Fibroblast of skin of back (primary cell): ENCODE measurements at regions not wholly inside any gene's neighbourhood (a gene's known extent, or its start where the extent isn't known, plus 50 kb on each side); places are given as distances from the start of the nearest gene placed in this dataset.
A peak's percentile ranks its signal among the peaks of the same experiment; 100 is the strongest.

ENCODE experiments used
- DNase-seq: peaks from one replicate; pipeline ENCODE4 v3.0.0-alpha.2; 2013

GRCh38 chr20:52921340-52921739 is 50.8 kb upstream of the TSHZ2 start:
- no peak for DNase-seq

- no peak for DNase-seq
Observed at GRCh38 chr20:52918311-52918710, 53.8 kb upstream of the TSHZ2 start.

GRCh38 chr20:52915564-52915963 is 56.6 kb upstream of the TSHZ2 start:
- DNase-seq = no peak

DNA sequence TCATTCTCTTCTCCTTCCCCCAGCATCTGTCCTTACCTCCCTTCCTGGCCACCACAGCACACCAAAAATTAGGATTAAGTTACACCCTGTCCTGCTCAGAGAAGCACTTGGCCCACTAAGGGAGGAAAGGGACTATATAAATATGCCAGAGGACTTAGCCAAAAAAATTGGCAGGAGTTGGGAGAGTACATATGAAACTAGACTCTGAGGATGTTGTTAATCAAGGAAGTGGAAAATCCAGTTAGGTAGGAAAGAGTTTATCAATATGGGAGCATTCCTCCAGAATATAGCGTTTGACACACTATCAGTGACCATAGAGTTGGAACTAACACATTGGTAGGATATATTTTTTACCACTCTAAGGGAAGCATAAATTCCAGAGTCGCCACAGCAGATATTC is 57.3 kb upstream of the TSHZ2 start:
- DNase-seq = no peak

- DNase-seq = no peak
Observed at GRCh38 chr20:52913650-52914387, 58.3 kb upstream of the TSHZ2 start.

DNA sequence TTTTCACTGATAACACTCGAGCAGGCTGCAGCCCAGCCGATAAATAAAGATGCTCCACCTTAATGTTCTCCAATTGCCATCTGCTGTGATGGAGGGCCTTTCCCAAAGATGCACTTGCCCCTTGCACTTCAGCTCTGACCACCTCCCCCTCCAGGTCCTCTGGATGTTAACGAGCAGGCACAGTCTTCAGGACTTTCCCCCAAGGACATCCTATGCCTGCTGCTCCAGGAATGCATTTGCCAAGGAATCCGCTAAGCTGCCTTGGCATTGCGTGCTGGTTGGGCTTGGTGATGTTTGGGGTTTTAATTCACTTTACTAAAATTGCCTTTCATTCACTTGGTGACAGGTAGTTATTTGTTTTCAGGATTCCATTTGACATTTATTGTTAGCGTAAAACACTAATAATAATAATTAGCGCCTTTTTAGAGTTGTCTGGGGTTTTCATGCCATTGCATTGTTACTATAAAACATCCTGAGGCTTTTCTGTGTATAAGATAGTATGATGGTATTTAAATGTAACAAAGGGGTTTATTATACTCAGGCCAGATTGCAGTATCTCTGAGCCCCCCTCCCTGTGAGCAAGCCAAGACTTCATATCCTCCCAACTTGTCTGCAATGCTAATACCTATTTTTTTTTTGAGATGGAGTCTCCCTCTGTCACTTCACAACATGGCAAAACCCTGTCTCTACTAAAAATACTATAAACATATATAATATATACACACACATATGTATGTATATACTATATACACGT is 66.7 kb upstream of the TSHZ2 start:
- no peak for DNase-seq

DNA sequence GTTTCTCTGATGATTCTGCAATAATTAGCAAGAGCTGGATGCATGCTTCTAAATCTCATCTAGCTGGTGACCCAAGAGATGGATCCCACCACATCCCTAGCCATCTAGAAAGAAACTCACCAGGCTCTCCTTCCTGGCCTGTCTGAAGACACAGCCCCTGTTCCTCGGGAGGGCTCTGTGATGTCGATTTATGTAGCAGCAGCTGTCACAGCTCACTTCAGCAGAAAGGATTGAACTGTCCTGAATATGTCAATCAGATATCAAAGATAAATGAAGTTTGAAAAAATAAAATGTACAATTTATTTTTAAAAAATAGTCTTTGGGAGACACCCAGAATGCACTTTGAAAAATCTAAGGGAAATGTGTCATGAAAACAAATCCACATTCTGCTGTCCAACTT is 67.3 kb upstream of the TSHZ2 start:
- no peak for DNase-seq

DNA sequence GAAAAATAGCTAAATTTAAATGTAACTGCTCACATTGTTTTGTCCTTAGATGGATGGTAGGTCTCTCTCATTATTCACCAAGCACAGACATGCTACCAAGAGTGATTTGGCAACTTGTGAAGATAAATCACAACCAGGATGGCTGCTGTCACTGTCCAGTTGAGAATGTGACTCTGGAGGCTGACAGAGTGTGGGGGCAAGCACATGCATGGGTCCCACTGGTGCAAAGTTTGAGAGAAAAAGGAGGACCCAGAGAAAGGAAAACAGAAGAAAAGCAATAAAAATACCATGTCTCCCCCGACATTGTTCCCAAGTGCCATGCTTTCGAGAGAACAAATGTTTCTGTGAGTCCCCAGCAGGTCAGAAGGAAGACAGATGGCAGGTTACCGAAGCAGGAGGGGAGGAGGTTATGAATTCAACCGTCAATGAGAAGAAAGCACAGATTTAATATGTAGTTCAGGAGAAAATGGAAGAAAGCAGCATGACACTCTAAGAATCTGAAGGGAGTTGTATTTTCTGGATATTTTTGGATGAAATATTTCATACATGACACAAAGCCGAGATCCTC is 73.0 kb upstream of the TSHZ2 start:
- no peak for DNase-seq

- no peak for DNase-seq
Observed at GRCh38 chr20:52896348-52896747, 75.8 kb upstream of the TSHZ2 start.

GRCh38 chr20:52895701-52896100 is 76.5 kb upstream of the TSHZ2 start:
- DNase-seq = no peak

DNA sequence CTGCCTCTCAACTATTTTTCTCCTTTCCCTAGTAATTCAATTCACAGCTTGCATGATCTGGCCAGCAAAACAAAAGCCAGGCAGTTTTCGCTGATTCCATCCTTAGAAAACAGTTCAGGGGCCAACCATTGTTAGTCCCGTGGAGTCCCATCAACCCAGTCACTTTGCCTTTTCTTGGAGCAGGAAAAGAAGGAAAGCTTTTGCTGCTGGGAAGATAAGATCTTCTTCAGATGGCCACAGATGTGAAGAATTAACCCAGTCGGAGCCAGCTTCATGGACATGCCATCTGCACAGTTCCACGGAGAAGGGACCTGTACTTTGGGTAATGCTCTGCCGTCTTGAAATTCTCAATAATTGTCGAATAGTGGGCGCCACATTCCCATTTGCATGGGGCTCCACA is 76.9 kb upstream of the TSHZ2 start:
- no peak for DNase-seq

DNA sequence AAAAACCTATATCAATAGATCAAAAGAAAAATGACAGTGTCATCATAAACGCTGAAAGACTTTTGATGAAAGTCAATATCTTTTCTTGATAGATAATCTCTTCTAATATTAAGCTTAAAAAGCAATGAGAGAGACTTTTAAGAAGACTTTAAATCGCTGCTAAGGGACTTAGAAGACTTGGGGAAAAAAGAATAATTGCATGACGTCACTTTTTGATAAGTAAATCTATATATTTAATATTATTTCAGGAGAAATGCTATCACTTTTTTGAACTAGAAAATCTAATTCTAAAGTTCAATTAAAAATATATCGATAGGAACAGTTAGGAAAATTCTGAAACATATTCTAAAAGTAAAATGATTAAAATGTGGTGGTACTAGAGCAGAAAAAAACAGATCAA is 78.7 kb upstream of the TSHZ2 start:
- no peak for DNase-seq

GRCh38 chr20:52892023-52892422 is 80.1 kb upstream of the TSHZ2 start:
- DNase-seq = no peak

- no peak for DNase-seq
Observed at GRCh38 chr20:52890130-52890529, 82.0 kb upstream of the TSHZ2 start.

DNA sequence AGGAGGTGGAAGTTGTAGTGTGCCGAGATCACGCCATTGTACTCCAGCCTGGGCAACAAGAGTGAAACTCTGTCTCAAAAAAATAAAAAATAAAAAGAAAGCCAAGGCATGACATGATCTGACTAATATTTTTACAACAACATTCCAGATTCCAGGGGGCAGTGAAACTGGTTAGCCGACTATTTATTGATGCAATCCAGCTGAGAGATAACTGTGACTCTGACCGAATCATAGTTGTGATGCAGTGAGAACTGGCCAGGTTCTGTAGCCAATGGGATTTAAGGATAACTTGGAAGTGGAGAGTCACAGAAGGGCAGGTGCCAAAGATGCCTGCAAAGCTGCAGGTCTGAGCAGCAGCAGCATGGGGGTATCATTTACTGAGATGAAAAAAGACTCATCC is 82.9 kb upstream of the TSHZ2 start:
- peak; percentile 89 for DNase-seq

DNA sequence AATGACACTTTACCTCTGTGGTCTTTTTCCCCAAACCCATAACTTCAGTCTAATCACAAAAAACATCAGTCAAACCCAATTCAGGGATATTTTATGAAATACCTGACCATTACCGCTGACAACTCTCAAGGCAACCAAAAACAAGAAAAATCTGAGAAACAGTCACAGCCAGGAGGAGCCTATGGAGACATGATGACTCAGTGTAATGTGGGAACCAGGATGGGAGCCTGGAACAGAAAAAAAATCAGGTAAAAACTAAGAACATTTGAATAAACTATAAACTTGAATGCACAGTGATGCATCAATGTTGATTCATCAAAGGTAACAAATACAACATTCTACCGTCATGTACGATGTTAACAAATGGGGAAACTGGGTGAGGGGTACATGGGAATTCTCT is 84.1 kb upstream of the TSHZ2 start:
- DNase-seq = peak; percentile 9

GRCh38 chr20:52880997-52881396 is 91.2 kb upstream of the TSHZ2 start:
- DNase-seq = no peak

GRCh38 chr20:52880259-52880658 is 91.9 kb upstream of the TSHZ2 start:
- DNase-seq = no peak

DNA sequence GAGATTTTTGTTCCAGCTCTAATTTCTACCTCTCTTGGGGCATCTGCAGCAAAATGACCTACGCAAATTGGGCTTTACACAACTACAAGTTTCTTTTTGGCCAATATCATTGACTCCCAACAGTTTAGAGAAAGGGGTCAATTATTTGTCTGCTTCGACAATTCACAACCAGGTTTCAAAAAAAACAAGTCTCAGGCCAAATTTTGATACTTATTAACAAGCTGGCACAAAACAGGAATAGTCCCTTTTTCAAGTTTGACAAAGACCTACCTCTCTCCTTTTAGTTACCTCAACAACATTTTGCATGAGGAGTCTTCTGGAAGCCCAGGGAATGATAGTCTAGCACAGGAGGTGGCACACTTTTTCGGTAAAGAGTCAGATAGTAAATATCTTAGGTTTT is 97.9 kb upstream of the TSHZ2 start:
- DNase-seq = no peak

DNA sequence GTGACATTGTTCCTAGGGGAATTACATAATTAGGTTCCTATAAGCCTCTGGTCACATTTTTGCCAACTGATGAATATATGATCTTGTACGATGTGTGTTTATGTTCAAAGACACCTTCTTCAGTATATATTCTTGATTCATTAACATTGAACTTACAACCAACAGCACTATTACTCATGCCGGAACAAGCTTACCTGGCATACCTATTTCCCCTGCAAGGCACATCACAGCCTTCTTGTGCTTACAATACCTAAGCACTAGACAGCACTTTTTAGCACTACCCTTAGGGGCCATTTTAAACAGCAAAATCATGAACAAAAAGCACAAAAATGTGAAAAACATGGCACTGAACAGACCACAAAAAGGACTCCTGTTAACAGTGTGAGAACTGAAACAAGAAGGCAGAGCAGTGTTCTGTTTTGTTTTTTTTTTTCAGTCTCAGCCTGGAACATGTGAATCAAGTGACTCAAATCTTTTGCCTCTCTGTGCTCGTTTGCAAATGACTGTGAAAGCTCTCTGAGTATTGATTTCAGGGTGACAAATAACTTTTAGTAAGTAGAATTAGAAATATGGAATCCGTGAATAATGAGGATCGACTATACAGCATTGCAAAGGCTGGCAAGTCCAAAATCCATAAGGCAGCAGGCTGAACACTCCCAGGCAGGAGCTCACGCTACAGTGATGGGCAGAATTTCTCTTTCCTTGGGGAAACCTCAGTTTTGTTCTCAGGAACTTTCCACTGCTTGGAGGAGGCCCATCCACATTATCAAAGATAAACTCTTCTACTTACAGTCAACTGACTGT is 102.3 kb upstream of the TSHZ2 start:
- DNase-seq = no peak

GRCh38 chr20:52869276-52869675 is 102.9 kb upstream of the TSHZ2 start:
- no peak for DNase-seq

GRCh38 chr20:52867305-52867704 is 104.9 kb upstream of the TSHZ2 start:
- no peak for DNase-seq

- no peak for DNase-seq
Observed at GRCh38 chr20:52864916-52865605, 107.1 kb upstream of the TSHZ2 start.
